Progenitor cell of endocrine pancreas (in vitro differentiated cells): ENCODE measurements at regions not wholly inside any gene's neighbourhood (a gene's known extent, or its start where the extent isn't known, plus 50 kb on each side); places are given as distances from the start of the nearest gene placed in this dataset.

Experiments
- DNase-seq: peaks from one replicate; pipeline ENCODE4 v3.0.0; 2021; ENCODE audit warnings: low spot score; ENCODE audit not compliant: unreplicated experiment
- H3K27ac Mint-ChIP-seq: 2 replicates; pipeline ENCODE4 v1.8.0; 2021; ENCODE audit warnings: mild to moderate bottlenecking, moderate library complexity, mixed read lengths
- H3K27me3 Mint-ChIP-seq: 2 replicates; pipeline ENCODE4 v1.8.0; 2021; ENCODE audit warnings: mixed read lengths
- H3K36me3 Mint-ChIP-seq: 2 replicates; pipeline ENCODE4 v1.8.0; 2022; ENCODE audit warnings: mixed read lengths; ENCODE audit not compliant: insufficient read depth
- H3K4me1 Mint-ChIP-seq: 2 replicates; pipeline ENCODE4 v1.8.0; 2021; ENCODE audit warnings: low read depth, mixed read lengths
- H3K4me3 Mint-ChIP-seq: 2 replicates; pipeline ENCODE4 v1.8.0; 2021; ENCODE audit warnings: low read depth, mild to moderate bottlenecking, moderate library complexity, mixed read lengths
- H3K9me3 Mint-ChIP-seq: 2 replicates; pipeline ENCODE4 v1.8.0; 2021; ENCODE audit warnings: low read depth, mixed read lengths
- TF ChIP-seq, protein P1 (sequence below): fragments of 200-600 bp; sonication (generic); IDR thresholded peaks from one replicate; pipeline ENCODE4 v1.5.0; 2021; ENCODE audit warnings: antibody characterized with exemption, mild to moderate bottlenecking; ENCODE audit not compliant: unreplicated experiment

DNA sequence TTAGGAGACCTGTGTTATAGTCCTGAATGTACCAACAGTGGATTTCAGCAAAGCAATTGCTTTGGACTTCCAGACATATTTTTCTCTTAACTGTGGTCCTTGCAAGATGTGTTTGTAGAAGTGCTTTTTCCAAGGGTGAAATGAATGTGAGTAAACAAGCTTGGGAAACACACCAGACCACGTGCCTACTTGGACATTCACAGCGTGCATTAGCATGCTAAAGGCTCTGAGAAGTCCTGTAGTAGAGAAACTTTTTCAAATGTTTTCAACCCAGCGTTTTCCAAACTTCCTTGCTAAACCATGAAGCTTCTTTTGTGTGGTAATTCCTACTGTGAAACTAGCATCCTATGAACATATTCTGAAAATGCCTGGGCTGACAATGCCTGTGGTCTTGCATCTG, 91.2 kb upstream of the DBX1 start:
- TF ChIP-seq, protein P1, sequence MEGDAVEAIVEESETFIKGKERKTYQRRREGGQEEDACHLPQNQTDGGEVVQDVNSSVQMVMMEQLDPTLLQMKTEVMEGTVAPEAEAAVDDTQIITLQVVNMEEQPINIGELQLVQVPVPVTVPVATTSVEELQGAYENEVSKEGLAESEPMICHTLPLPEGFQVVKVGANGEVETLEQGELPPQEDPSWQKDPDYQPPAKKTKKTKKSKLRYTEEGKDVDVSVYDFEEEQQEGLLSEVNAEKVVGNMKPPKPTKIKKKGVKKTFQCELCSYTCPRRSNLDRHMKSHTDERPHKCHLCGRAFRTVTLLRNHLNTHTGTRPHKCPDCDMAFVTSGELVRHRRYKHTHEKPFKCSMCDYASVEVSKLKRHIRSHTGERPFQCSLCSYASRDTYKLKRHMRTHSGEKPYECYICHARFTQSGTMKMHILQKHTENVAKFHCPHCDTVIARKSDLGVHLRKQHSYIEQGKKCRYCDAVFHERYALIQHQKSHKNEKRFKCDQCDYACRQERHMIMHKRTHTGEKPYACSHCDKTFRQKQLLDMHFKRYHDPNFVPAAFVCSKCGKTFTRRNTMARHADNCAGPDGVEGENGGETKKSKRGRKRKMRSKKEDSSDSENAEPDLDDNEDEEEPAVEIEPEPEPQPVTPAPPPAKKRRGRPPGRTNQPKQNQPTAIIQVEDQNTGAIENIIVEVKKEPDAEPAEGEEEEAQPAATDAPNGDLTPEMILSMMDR: no peak
- no peaks in the 10 kb centered on the region for H3K36me3 Mint-ChIP-seq
- peaks cover 9% of the 10 kb centered on the region for H3K4me1 Mint-ChIP-seq
- H3K27me3 Mint-ChIP-seq: peaks cover 28% of the 10 kb centered on the region
- H3K9me3 Mint-ChIP-seq: no peaks in the 10 kb centered on the region
- no peak for DNase-seq
- no peak overlapping the region for H3K4me3 Mint-ChIP-seq
- no peak overlapping the region for H3K27ac Mint-ChIP-seq

DNA sequence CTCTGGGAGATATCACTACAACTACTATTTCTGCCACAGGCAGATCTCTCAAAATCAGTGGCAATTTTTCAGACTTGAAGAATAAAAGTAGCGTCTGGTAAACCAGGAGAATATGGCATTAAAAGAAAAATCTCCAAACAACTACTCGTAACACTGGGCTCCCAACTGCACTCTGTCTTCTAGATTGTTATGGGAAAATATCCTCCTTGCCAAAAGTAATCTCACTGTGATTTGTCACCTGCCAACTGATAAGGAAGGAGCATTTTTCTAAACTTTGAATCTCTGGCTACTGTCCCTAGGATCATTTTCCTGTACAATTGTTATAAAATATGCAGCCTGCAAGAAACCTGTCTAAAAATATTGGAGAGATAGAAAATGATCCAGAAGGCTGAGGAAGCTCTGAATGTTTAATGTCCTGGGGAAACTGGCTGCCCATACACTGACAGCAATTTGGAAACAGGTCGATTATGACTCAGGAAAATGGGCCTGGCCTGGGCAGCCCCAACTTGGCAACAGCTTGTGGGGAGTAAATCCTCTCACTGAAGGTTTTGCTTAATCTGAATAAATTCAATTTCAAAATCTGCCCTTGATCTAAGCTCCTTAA, 90.5 kb upstream of the DBX1 start:
- Mint-ChIP-seq H3K36me3 (no peaks in the 10 kb centered on the region), H3K4me3 (no peak overlapping the region), H3K9me3 (no peaks in the 10 kb centered on the region), H3K27me3 (peaks cover 36% of the 10 kb centered on the region), H3K27ac (no peak overlapping the region), H3K4me1 (peaks cover 9% of the 10 kb centered on the region)
- DNase-seq: no peak
- TF ChIP-seq, protein P1: no peak

DNA sequence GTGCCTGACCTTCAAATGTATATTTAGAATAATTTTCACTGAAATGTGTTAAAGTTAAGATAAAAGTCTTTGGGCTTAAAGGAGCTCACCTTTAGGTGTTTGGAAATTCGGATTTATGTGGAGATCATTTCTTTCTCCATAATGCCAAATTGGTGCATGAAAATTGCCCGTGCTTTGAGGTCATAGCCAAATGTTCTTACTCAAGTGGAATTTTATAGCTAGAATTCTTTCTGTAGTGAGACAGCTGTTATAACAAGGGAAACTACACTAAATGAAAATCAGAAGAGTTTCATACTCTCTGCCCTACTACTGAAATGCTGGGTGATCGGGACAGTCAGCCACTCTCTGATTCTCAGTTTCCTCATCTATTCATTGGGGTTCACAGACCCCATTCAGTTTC, 89.5 kb upstream of the DBX1 start:
- H3K27me3 Mint-ChIP-seq: peaks cover 36% of the 10 kb centered on the region
- peaks cover 9% of the 10 kb centered on the region for H3K4me1 Mint-ChIP-seq
- DNase-seq: no peak
- no peak overlapping the region for H3K27ac Mint-ChIP-seq
- no peak overlapping the region for H3K4me3 Mint-ChIP-seq
- TF ChIP-seq, protein P1: no peak
- no peaks in the 10 kb centered on the region for H3K9me3 Mint-ChIP-seq
- H3K36me3 Mint-ChIP-seq: no peaks in the 10 kb centered on the region

DNA sequence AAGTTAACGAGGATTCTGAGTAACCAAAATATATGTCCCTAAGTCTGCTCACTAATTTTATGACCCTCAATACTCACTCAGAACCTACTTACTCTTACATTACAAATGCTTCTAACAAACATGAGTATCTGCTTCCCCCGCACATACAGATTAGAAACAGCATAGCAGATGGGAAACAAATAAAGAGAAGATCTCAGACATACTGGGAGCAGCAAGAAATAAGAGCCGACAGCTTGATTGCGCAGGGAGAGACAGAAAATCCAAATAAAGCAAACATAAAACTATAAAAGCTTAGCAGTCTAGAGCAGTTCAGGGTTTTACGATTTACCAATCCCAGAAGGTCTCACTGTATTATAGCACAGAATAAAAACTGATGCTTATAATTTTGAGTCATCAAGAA, 89.1 kb upstream of the DBX1 start:
- H3K4me1 Mint-ChIP-seq: peaks cover 9% of the 10 kb centered on the region
- no peak overlapping the region for H3K27ac Mint-ChIP-seq
- H3K9me3 Mint-ChIP-seq: no peaks in the 10 kb centered on the region
- H3K27me3 Mint-ChIP-seq: peaks cover 36% of the 10 kb centered on the region
- H3K36me3 Mint-ChIP-seq: no peaks in the 10 kb centered on the region
- no peak for DNase-seq
- H3K4me3 Mint-ChIP-seq: no peak overlapping the region
- TF ChIP-seq, protein P1: no peak

DNA sequence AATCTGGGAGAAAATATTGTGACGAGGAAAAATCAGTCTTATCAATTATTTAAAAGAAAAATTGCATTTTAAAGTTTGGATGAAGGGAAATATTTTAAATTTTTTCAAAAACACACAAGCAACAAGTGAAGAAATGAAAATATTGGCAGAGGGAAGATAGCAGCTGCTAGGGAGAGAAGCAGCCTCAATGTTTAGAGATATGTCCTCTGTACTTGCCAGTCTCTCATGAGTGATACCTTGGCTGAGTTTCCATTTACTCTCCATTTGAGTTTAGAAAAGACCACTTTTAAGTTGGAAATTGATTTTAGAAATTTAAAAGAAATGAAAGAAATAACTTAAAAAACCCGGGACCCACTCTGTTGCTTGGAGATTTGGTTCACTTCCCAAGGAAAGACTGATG, 88.6 kb upstream of the DBX1 start:
- peaks cover 9% of the 10 kb centered on the region for H3K4me1 Mint-ChIP-seq
- H3K27me3 Mint-ChIP-seq: peaks cover 33% of the 10 kb centered on the region
- no peak overlapping the region for H3K27ac Mint-ChIP-seq
- H3K36me3 Mint-ChIP-seq: no peaks in the 10 kb centered on the region
- TF ChIP-seq, protein P1: no peak
- no peak for DNase-seq
- no peak overlapping the region for H3K4me3 Mint-ChIP-seq
- H3K9me3 Mint-ChIP-seq: no peaks in the 10 kb centered on the region
